HG03103 (cell line): ENCODE measurements at regions not wholly inside any gene's neighbourhood (a gene's known extent, or its start where the extent isn't known, plus 50 kb on each side); places are given as distances from the start of the nearest gene placed in this dataset.
A peak's percentile ranks its signal among the peaks of the same experiment; 100 is the strongest.

Experiments
- ATAC-seq: cut with Tn5 transposase; IDR thresholded peaks from one replicate; pipeline ENCODE4 v1.9.1; 2021; ENCODE audit warnings: low read depth; ENCODE audit not compliant: unreplicated experiment

DNA sequence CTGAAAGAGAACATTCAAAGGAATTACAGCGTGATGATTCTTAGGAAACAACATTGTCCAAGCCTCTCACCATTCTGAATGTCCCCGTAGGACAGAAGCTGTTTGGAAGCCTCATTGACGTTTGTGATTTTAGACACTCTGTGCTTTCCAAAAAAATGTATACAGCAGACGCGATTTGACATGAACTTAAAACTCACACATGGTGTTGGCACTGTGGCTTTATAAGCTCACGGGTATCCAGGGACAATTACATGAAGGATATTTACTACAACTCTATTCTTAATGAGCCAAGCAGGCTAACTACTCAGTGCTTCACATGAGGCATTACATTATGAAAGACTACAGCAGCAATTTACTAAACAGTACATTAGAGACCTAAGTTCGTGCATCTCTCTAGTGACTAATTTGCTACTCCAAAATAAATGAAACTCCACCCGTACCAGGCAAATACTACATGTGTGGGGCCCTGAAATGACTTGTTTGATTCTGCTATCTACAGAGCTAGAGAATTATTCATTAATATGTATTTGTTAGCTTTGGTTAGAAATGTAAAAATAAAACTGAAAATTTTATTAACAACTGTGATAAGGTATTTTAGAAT, 620.7 kb downstream of the SPRY1 start:
- ATAC-seq = no peak

DNA sequence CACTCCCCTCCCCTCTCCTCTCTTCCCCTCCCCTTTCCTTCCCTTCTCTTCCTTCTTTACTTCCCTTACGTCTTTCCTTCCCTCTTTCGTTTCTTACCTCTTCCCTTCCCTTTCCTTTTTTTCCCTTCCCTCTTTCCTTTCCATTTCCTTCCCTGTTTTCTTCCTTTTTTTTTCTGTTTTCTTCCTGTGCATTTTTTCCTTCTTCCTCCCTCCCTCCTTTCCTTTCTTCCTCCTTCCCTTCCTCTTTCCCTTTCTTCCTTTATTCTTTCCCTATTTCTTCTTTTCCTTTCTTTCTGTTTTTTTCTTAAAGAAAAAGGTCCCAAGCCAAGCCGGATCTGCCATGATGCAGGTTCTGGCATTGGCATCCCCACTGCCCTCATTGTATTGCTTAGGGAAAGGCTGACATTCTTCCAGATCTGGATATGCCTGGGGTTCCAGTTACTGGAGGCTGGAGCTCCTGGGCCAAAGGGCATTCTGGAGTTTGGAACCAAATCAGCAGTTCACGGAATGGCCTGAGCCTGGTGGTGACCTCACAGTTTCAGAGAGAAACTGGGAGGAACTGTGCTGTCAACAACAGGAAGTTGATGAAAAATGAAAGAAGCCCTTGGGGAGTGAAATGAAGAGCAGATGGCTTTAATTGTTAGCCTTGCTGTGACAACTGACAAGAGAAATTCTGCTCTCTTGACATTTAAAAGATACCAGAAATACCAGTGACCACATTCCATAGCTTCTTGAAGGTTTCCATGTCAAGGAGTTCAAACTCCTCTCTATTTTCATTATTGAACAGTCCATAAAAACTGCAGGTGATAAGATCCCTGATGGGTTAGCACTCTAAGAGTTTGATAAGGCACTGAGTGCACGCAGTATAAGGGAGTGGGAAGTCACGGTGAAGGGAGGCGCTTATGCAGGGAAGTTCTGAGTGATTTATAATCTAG, 622.1 kb downstream of the SPRY1 start:
- ATAC-seq = peak; percentile 99

DNA sequence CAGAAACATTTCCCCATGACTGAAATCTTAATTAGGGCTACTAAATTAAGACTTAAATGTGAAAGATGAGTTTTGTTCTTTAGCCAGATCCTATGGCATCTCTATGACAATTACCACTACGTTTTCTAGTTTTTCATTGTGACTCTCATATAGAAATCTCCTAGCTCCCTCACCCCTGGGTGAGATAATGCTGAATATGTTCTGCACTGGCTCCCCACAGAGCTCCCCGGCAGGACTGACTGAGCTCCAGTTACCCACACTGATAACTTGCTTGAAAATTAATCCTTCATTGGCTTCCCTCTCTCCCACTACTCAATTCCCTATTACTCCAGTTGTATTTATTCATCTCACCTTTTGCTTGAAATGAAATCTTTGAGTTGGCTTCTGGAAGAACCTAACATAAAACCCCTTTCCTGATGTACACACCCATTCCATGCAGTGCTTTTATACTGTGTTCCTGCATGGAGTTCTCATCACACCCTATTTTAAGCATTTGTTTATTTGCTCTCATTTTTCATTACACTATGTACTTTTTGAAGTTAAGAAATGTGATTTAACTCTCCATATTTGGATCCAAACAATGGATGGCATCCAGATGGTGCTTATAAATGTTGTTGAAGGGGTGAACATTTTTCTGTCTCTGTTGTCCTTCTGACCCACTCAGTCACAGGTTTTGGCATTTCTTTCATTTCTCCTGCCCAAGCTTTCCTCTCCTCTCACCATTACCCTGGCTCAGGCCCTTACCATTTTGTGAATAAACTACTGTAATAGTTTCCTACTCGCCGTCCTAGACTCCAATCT, 623.4 kb downstream of the SPRY1 start:
- ATAC-seq = no peak

DNA sequence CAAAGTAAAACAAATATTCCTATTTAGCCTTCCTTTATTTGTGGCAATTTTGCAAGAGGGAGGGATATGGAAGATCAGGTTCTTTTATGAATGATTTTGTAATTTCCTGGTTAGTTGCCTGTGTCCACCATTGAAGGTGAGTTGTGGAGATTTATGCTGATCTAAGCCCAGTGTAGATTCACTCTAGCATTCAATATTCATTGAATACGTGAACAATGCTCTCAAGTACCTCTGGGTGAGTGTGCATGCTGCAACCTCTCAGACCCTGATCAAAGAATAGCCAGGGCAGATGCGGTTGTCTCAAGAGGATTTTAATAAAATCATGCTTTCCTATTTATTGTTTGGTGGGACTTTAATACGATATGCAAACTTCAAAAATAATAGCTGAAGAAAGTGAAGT, 628.4 kb downstream of the SPRY1 start:
- ATAC-seq = no peak

DNA sequence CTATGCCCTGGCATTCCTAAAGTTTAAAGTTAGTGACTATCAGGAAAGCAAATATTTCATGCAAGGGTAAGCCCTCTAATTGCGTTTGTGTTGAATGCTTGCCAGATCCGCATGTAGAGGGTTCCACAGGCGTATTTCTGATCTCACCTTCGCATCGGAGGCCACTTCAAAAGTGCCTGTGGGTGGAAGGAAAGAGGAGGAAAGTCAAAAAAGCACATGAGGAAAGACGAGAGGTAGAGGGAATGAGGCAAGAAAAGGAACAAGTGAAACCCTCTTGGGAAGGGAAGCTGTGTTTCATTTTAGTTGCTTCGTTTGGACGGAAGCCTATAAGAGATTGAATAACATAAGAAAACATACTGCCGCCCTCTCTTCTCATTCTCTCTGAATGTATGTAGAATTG, 628.8 kb downstream of the SPRY1 start:
- no peak for ATAC-seq

DNA sequence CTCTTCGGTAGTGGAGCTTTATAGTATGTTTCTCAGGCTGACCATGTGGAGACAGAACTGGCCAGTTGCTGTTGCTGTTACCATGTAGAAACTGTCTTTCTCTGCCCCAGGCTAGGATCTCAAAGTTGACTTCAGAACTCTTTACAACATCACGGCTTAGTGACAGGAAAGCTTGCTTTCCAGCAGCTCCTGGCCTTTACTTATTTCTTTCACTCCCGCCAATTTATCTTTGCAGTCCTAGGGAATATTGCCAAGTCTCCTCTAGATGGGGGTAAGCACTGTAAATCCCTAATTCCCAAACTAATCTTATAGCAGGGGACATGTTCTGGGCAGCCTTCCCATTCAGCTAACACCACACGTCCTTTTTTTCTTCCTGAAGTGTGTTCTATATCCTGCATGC, 631.6 kb downstream of the SPRY1 start:
- no peak for ATAC-seq

DNA sequence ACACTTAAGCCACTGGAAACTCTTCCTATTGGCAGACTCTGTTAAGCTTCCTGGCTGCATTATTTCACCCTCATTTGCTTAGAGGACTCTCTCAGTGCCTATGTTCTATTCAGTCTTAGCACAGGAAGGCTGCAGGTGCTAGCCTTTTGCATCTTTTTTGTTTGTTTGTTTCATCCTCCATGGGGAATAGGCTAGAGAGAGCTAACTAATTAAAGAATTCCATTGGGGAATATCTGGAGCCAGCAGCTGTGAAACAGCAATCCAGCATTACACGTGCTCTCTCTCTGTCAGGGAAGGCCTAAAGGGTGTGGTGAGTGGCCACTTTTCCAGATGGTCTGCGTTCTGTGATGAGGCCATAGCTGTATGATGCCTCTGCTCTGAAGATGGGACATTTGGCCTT, 633.6 kb downstream of the SPRY1 start:
- ATAC-seq = no peak

DNA sequence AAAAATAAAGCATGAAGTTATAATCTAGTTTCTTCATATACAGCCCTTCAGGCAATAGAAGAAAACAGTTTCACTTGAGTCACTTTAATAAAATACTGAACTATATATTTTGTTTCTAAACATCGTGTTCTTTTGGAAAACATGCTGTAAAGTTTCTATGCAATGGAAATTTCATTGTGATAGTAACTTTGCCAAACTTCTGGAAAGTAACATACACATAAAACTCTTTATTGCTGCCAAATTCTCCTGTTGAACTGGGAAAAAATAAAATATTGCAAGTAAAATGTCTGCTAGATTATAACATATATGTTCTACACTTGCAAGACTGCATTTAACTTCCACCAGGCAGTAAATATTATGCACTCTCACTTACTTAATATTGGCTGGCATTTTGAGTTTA, 635.4 kb downstream of the SPRY1 start:
- ATAC-seq = no peak

DNA sequence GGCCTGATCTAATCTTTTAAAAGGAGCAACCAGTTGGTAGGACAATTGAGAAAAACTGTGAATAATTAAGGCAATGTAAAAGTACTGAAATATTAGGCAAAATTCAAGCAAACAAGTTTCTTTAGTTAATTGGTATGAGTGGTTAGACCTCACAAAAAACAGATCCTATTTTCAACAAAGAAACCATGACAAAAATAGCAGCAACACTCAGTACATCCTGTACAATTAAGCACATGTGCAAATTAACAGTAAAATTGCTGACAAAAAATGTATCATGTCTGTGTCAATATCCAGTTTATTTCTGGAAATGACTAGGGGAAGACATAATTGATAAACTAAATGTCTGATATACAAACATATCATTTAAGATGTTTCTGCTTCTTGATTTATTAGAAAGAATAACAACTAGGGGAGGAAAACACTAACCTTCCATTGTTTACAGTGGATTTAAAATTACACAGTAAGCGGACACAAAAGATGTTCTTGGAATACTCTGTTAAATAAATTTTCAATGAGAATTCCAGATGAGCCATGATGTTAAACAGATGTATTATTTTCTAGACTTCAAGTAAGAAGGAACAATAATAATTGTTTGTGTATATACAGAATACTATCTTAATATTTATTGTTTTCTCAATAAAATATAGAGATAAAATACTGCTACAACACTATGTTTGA, 638.9 kb downstream of the SPRY1 start:
- no peak for ATAC-seq

DNA sequence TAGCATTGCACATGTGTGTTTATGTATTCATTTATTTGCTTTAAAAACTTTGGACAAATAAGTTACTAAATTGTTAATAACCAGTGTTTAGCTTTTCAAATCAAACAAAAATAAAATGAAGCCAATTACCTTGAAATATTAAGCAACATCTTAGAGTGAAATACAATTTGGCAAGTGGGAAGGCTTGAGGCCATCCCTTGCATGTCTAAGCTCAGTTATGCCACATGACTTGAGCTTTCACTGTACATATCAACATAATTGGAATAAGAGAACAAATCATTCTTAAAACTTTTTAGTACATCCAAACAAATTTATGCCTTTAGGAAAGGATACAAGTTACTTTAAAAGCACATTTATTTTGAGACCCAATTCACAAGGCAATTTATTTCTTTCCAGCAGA, 640.6 kb downstream of the SPRY1 start:
- no peak for ATAC-seq

DNA sequence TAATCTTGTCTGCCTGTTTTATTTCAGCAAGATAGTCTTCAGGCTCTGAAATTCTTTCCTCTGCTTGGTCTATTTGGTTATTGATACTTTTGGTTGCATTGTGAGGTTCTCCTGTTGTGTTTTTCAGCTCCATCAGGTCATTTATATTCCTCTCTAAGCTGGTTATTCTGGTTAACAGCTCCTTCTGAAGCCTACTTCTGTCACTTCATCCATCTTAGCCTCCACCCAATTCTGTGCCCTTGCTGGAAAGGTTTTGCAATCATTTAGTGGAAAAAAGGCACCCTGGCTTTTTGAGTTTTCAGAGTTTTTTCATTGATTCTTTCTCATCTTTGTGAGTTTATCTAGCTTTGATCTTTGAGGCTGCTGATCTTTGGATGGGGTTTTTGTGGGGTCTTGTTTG, 647.7 kb downstream of the SPRY1 start:
- no peak for ATAC-seq

DNA sequence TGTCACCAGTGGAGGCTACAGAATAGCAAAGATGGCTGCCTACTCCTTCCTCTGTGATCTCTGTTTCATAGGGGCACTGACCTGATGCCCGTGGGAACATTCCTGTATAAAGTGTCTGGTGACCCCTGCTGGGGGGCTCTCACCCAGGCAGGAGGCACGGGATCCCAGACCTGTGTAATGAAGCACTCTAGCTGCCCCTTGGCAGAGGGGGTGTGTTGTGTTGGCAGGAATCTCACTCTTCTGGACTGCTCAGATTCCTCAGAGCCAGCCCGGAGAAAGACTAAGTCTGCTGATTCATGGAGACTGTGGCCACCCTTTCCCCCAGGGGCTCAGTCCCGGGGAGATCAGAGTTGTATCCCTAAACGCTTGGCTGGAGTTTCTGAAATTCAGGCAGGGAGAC, 648.3 kb downstream of the SPRY1 start:
- ATAC-seq = no peak

DNA sequence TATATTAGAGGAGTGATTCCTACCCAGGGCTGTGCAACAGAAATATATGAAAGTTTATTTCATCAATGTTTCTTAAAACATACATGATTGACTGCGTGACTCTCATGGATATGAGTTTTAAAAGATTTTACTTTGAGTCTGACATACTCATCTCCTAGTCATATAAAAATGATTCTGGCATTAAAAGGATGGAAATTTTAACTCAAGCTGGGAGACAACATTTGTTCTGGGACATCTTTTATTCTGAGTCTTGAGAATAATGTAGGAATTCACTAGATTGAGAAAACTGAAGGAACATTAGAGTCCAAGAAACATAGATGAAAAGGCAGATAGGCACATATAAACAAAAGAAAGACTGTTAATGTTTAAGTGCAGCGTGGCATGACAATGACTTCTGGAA, 649.6 kb downstream of the SPRY1 start:
- no peak for ATAC-seq

DNA sequence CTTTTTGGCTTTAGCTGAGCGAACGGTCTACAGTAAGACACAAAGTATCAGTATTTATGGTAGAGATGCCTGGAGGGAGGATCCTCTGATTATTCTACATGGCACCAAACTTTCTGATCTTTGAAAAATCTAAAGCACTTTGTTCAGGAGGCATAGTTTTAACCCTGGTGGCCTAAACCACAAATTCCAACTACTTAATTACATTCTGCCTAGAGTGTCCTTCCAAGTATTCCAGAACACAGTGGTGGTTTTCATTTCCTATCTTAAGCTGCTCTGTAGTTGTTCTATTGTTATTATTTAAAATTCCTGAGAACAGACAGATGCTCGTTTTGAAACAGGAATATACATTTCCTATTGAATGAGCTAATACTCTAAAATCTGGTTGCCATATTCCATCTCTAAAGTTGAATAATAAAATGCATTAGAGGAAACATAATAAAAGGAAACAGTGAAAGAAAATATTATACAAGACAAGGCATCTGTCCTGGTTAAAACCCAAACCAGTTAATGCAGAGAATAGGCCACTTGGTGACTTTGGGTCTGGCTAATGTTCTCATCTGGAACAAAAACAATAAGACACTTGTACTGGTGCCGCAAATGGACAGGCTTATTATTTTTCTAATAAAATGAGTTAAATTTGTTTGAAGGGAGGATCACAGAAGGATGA, 657.4 kb downstream of the SPRY1 start:
- ATAC-seq = no peak

DNA sequence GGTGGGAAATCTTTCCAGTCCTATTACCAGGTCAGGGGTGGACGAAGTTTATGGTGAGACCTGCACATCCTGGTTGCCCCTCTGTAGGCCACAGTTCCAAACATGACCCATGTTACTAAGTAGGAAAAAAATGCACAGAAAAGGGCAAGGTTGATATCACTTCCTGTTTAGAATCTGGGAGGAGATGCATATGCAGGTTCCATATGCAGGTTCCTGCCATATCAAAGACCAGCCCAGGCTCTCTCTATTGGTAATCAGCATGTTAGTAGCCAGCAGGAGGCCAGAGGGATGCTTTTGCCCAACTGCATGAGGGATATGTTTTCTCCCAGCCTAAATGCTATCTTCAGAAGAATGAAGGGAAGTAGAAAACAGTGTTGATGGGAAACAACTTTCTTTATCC, 657.2 kb downstream of the ANKRD50 start:
- ATAC-seq = no peak

DNA sequence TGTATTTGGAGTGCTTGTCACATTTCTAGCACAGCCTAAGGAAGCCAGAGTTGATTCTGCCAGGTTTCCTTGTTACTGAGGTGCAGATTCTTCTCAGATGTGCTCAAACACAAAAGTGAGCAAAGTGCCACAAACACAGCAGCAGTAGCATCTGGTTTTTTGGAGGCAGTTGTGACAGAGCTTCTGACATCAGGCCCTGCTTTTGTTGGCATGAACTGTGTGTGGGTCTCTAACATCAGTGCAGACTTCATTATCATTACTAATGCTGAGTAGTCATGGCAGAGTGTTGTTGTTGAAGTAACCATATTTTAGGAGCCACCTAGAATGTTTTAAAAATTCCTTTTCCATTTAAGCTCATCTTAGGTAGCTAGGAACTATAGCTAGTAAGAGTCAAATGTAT, 656.6 kb downstream of the ANKRD50 start:
- ATAC-seq = no peak

DNA sequence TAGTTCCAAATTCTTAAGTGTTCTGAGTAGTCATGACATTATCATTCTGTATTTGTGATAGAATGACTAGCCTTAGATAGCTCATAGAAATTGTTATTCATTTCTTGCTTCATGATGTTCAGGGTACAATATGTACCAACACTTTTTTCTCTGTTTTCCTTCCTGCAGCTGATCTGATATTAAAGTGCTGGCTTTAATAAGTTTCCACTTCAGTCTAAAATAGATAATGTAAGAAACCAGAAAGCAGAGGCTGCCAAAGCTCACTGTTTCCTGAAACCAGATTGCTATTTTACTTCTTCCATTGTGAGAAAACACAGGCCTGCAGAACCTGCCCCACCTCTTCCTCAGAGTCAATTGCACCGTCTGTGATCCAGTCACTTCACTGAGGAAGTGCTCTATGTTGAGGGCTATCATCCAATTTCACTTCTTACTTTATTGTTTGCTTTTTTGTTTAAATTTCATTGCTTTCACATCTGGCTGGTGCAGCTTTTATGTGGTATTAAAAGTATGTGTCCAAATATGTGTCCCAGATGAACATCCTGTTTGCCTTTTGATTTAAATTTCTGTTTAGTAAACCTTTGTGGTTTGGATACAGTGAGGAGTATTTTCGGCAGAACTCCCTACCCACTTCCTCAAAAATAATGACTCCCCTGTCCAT, 652.1 kb downstream of the ANKRD50 start:
- ATAC-seq = peak; percentile 67

DNA sequence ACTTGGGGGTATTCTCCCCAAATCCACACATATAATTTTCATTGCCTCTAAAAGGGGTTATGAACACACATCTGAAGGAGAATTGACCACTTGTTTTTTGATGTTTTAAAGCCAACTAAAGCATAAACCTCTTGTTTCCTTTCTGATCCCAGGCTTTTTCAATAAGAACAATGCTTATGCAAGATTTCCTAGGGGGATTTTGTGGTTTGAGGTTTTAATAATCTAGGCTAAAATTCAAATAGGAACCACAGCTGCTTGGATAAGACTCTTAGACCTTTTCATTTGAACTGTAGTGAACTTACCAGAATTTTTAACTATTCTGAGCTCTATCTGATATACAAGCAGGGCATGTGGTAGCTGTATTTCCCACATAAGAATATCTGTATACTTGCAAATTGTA, 651.1 kb downstream of the ANKRD50 start:
- no peak for ATAC-seq

DNA sequence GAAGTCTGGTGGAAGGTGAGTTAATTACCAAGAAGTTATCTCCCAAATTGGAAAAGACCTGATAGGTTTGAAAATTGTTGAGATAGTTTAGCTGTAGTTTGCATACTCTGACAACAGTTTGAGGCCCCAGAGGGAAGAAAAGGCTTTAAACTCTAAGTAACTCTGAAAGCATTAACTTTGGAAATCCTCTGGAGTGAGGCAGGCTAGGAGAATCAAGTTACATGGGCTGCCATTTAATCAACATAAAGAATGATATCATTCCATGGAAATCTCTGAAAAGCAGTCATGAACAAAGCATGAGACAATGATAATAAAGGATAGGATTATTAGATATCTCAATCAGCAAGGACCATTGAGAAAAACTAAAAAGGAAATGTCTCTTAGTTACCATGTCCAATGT, 647.1 kb downstream of the ANKRD50 start:
- ATAC-seq = no peak

DNA sequence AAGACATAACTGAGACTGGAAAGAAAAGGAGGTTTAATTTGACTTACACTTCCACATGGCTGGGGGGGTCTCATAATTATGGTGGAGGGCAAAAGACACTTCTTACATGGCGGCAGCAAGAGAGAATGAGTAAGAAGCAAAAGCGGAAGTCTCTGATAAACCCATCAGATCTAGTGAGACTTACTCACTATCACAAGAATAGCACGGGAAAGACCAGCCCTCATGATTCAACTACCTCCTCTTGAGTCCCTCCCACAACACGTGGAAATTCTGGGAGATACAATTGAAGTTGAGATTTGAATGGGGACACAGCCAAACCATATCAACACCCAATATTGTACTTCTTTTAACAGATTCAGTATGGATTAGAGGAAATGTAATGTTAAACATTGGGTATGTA, 646.6 kb downstream of the ANKRD50 start:
- ATAC-seq = no peak
